AG09309 (cell line): ENCODE measurements at regions not wholly inside any gene's neighbourhood (a gene's known extent, or its start where the extent isn't known, plus 50 kb on each side); places are given as distances from the start of the nearest gene placed in this dataset.

Source experiments
- DNase-seq: peaks from one replicate; pipeline ENCODE4 v3.0.0-alpha.2; 2010; ENCODE audit warnings: low read depth
- H3K4me3 ChIP-seq: 2 replicates; pipeline ENCODE4 v1.5.1; 2011; ENCODE audit warnings: mild to moderate bottlenecking, low read depth, low read length, moderate library complexity; ENCODE audit not compliant: control insufficient read depth
- CTCF ChIP-seq: IDR thresholded peaks from 2 replicates; pipeline ENCODE4 v1.5.1; 2011; ENCODE audit warnings: mild to moderate bottlenecking, low read depth, low read length, inconsistent platforms; ENCODE audit not compliant: insufficient read depth, control insufficient read depth; ENCODE audit errors: missing control alignments

DNA sequence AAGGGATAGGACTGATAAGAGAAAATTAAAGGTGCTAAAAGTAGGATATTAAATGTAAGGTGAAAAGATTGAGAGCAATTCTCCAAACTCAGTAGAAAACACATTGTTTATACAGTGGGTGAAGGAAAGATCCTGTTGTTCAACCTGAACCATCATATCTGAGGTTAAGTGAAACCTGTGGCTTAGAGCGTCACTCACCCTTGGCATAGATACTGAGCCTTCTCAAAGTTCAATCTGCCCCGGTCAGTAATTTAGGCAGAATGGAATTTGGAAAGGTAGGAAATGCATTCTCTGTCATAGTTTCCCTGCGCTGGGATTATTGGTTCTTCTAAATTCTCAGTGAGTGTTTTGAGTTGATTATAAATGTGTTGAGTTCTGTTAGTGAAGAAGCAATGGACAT, 456.2 kb upstream of the NMUR2 start:
- no peak for DNase-seq
- H3K4me3 ChIP-seq = no peak overlapping the region
- TF ChIP-seq CTCF = no peak

DNA sequence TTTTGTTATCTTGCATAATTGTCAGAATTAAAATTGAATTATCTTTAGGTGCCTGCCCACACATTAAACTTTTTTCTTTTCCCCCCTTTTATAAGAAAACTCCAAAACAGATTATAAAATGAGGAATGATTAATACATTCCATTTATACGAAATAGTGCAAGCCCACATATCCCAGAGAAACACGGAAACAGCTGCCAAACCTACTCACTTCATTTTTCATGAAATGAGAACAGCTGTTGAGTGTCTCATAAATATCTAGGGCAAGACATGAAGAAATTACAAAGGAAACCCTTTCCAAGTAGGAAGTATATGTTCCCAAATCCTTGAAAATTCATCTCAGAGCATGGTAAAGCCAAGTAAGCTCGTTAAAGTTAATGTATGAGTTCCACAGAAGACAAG, 459.4 kb upstream of the NMUR2 start:
- DNase-seq = no peak
- no peak for TF ChIP-seq CTCF
- no peak overlapping the region for H3K4me3 ChIP-seq

- H3K4me3 ChIP-seq = no peak overlapping the region
- TF ChIP-seq CTCF = no peak
- DNase-seq = no peak
Measured at GRCh38 chr5:152864991-152865390, 459.9 kb upstream of the NMUR2 start.

DNA sequence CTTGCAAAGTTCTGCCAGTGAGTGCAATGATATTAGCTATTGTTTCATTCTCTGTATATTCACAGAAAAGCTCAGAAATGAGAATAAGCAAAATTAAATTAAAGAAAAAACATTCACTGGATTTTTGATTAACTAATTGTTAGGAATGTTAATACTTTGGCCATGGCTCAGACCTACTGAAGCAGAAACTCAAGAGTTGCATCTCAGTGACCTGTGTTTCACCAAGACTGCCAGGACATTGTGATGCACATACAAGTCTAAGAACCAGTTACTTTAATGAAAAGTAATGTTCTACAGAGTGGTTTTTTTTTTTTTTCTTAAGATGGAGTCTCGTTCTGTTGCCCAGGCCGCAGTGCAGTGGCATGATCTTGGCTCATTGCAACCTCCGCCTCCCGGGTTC, 464.9 kb upstream of the NMUR2 start:
- DNase-seq = no peak
- no peak overlapping the region for H3K4me3 ChIP-seq
- TF ChIP-seq CTCF = no peak

- no peak for DNase-seq
- H3K4me3 ChIP-seq = no peak overlapping the region
- no peak for TF ChIP-seq CTCF
Measured at GRCh38 chr5:152882621-152883020, 477.5 kb upstream of the NMUR2 start.

- no peak for DNase-seq
Measured at GRCh38 chr5:152883066-152883775, 478.1 kb upstream of the NMUR2 start.

More at GRCh38 chr5:152883066-152883775, 478.1 kb upstream of the NMUR2 start:
- no peak overlapping the region for H3K4me3 ChIP-seq
- no peak for TF ChIP-seq CTCF
